Pancreas (tissue), 10 donors: ENCODE measurements at regions not wholly inside any gene's neighbourhood (a gene's known extent, or its start where the extent isn't known, plus 50 kb on each side); places are given as distances from the start of the nearest gene placed in this dataset.
A peak's percentile ranks its signal among the peaks of the same experiment; 100 is the strongest.

ENCODE experiments used
- ATAC-seq, 4 donors: fragments of 200-7000 bp; cut with Tn5 transposase; one replicate each; pipeline versions ENCODE4 v1.8.0 to v1.9.1; 2020; ENCODE audit warnings: mild to moderate bottlenecking in 4 of 4, moderate library complexity in 4 of 4
- DNase-seq, 6 donors: peaks; one replicate each; pipeline ENCODE4 v3.0.0-alpha.2; 2020
- FAIRE-seq: peaks from 2 replicates; lab custom pipeline; 2012; peaks lifted over from hg19 to GRCh38; lab: Jason Lieb, UNC
- H3K27ac ChIP-seq, 4 donors: fragments of 200-600 bp; sonication (generic); 1 replicate in 3 of 4; 2 replicates in 1 of 4; pipeline versions ENCODE4 v1.5.0 to v1.8.0; 2020
- H3K27me3 ChIP-seq, 4 donors: fragments of 200-600 bp; one replicate each; pipeline ENCODE4 v1.8.0; 2021
- H3K36me3 ChIP-seq, 3 donors: fragments of 200-600 bp; sonication (generic) in 1 of 3; one replicate each; pipeline versions ENCODE4 v1.5.0 to v1.8.0; 2020 to 2021
- H3K4me1 ChIP-seq, 3 donors: fragments of 200-600 bp; one replicate each; pipeline ENCODE4 v1.8.0; 2021
- H3K4me3 ChIP-seq, 4 donors: fragments of 200-600 bp; sonication (generic) in 2 of 4; one replicate each; pipeline versions ENCODE4 v1.5.0 to v1.8.0; 2020 to 2021
- H3K9me3 ChIP-seq, 4 donors: fragments of 200-600 bp; one replicate each; pipeline ENCODE4 v1.8.0; 2021
- WGBS, 2 donors: extraction: QIAGEN DNeasy Blood & Tissue Kit; methylation state at CpG; one replicate each; pipeline ENCODE4 v1.1.7; 2013; 5-methylcytosine and 5-hydroxymethylcytosine counted together
- intact Hi-C, 3 donors: fragments of 100-400 bp; cut with DNase I; formaldehyde crosslinking; loops; one replicate each; pipeline versions ENCODE4 v1.11.1 to v1.14.2; 2022
- TF ChIP-seq, protein P1 (sequence below), 4 donors: fragments of 200-600 bp; sonication (generic) in 3 of 4; IDR thresholded peaks; one replicate each; pipeline versions ENCODE4 v1.5.0 to v1.8.0; 2021; ENCODE audit warnings: antibody characterized with exemption in 4 of 4
- donor health status: healthy with polysubstance abuse.
- donor health status: DM: no; HTN: no; CAD: no; lungs with moderate emphysema.
- donor health status: DM: no; HTN: no; CAD: no.
- donor health status: control.
- donor health status: control.
- donor health status: Bipolar disorder and iron deficiency.
- donor health status: DM: yes; HTN: yes; CAD: no.
- donor health status: DM: no; HTN: no; CAD: no.
- donor health status: DM: no; HTN: no; CAD: no.
- donor health status: DM: yes; HTN: yes; CAD: no.

DNA sequence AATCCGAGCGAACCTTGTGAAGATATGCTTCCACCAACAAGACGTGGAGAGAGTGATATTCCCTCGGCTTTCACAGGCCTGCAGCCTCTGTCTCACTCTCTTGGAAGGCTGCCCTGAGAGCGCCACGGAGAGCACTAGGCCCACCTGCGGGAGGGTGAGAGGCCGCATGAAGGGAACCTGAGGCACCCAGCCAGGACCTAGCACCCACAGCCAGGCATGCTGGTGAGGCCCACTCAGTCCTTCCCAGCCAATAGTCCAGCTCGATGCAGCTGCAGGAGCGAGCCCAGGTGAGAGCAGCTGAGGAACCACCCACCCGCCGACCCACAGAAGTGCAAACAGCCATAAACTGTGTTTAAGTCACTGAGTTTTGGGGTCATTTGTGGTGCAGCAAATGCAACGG lies 227.2 kb downstream of the QKI start:
- TF ChIP-seq, protein P1, sequence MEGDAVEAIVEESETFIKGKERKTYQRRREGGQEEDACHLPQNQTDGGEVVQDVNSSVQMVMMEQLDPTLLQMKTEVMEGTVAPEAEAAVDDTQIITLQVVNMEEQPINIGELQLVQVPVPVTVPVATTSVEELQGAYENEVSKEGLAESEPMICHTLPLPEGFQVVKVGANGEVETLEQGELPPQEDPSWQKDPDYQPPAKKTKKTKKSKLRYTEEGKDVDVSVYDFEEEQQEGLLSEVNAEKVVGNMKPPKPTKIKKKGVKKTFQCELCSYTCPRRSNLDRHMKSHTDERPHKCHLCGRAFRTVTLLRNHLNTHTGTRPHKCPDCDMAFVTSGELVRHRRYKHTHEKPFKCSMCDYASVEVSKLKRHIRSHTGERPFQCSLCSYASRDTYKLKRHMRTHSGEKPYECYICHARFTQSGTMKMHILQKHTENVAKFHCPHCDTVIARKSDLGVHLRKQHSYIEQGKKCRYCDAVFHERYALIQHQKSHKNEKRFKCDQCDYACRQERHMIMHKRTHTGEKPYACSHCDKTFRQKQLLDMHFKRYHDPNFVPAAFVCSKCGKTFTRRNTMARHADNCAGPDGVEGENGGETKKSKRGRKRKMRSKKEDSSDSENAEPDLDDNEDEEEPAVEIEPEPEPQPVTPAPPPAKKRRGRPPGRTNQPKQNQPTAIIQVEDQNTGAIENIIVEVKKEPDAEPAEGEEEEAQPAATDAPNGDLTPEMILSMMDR (IDR thresholded peaks at IDR 0.05), result no peak
- H3K27me3 ChIP-seq, result no peaks in the 10 kb centered on the region
- no peaks in the 10 kb centered on the region for H3K36me3 ChIP-seq
- no peak overlapping the region for H3K4me3 ChIP-seq
- WGBS, 2 donors, result 86% methylated on average over 13 of the region's 13 CpGs
- no peak for ATAC-seq
- FAIRE-seq, result no peak
- H3K27ac ChIP-seq, result no peak overlapping the region
- H3K4me1 ChIP-seq, result no peaks in the 10 kb centered on the region
- H3K9me3 ChIP-seq, result no peaks in the 10 kb centered on the region
- DNase-seq, result no peak
- intact Hi-C loops, result no loop called here

DNA sequence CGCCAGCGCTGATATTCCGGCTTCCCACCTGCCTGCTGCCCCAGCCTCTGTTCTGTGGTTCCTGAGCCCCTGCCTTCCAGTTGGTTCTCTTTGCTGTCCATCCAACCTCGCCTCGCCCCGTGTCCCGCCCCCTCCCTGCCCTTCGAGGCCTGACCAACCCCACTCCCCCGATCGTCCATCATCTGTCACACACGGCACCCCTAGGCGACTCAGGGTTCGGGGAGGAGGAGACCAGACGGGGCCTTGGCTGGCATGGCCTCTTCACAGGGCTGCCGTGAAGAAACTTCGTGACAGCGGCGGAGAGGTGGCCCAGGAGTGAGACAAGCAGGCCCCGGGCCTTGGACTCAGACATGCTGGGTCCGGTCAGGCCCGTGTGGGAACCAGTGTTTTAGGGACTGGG lies 226.1 kb downstream of the QKI start:
- no peak for FAIRE-seq
- TF ChIP-seq, protein P1 (IDR thresholded peaks at IDR 0.05), result no peak
- H3K4me1 ChIP-seq, result no peaks in the 10 kb centered on the region
- no peaks in the 10 kb centered on the region for H3K36me3 ChIP-seq
- peak in 1 of 6 donors; percentile 65 for DNase-seq
- 88 to 92% methylated on average over 21 of the region's 21 CpGs for WGBS, 2 donors
- no peaks in the 10 kb centered on the region for H3K9me3 ChIP-seq
- no peak overlapping the region for H3K27ac ChIP-seq
- no peaks in the 10 kb centered on the region for H3K27me3 ChIP-seq
- no peak overlapping the region for H3K4me3 ChIP-seq
- ATAC-seq, result no peak
- intact Hi-C loops, result no loop called here

DNA sequence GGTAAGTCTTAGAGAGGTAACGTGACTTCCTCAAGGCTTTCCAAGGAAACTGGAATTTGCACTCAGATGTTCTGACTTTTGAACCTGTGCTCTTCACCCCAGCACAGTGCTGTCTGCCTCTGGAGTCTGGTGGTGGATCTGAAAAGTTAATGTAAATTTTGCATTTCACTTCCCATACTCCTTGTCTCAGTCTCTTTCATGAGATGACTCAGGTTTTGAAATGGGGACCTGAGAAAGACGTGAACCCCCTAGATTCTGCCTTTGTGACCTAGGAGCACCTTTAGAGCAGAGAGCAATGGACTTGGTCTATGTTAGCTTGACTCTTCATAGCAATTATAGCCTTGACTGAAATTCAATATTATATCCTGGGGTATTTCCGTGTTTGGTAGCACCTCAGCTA lies 223.0 kb downstream of the QKI start:
- WGBS, 2 donors, result 47 to 67% methylated on average over 3 of the region's 3 CpGs
- DNase-seq, result no peak
- H3K4me3 ChIP-seq, result no peak overlapping the region
- FAIRE-seq, result no peak
- H3K9me3 ChIP-seq, result no peaks in the 10 kb centered on the region
- no peak for ATAC-seq
- no peaks in the 10 kb centered on the region for H3K27me3 ChIP-seq
- no peaks in the 10 kb centered on the region for H3K36me3 ChIP-seq
- intact Hi-C loops, result no loop called here
- H3K27ac ChIP-seq, result no peak overlapping the region
- H3K4me1 ChIP-seq, result no peaks in the 10 kb centered on the region
- TF ChIP-seq, protein P1 (IDR thresholded peaks at IDR 0.05), result no peak

DNA sequence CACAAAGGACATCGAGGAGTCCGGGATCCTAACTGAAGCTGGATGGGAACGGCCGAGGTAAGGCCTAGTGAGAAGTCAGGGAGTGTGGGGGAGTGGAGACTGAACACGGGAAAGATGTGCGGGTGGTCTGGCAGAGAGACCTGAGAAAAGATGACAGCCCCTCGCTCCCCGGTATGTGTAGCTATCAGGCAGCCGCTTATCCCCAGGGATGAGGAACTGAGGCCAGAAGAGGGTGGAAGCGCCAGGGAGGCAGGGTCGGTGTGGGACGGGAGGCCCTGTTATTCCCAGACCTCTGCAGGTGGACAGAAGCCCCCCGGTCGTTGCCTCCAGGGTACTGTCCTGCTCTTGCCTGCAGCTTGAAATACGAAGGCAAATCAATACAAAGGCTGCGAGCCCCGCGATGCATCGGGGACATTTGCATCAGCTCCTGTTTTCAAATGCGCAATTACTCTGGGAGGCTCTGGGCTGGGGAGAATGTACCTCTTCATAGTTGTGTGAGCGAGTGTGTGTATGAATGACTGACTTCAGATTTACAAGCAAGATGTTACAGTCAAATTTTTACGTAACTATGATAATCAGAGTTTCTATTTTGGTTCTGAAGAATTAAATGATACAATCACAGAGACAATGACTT lies 221.3 kb downstream of the QKI start:
- ATAC-seq (no peak), FAIRE-seq (no peak), DNase-seq (no peak)
- H3K36me3 ChIP-seq, result no peaks in the 10 kb centered on the region
- 62 to 66% methylated on average over 22 of the region's 22 CpGs for WGBS, 2 donors
- no peaks in the 10 kb centered on the region for H3K4me1 ChIP-seq
- peaks cover 0 to 4% (median under 1%) of the 10 kb centered on the region in 4 donors for H3K27me3 ChIP-seq
- intact Hi-C loops, result no loop called here
- no peak overlapping the region for H3K27ac ChIP-seq
- H3K4me3 ChIP-seq, result no peak overlapping the region
- no peaks in the 10 kb centered on the region for H3K9me3 ChIP-seq
- TF ChIP-seq, protein P1 (IDR thresholded peaks at IDR 0.05), result no peak

DNA sequence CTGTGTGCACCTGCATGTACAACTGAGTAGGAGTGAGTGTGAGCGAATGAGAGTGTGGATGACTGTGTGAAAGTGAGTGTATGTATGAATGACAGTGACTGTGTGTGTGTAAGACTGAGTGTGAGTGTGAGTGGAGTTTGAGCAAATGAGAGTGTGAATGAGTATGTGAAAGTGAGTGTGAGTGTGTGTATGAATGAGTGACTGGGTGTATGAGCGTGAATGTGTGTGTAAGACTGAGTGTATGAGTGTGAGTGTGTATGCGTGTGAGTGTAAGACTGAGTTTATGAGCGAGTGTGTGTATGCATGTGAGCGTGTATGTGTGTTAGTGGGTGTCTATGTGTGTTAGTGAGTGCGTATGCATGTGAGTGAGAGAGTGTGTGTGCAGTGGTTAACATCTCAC lies 220.8 kb downstream of the QKI start:
- DNase-seq, result no peak
- Histone ChIP-seq H3K4me3 (no peak overlapping the region), H3K27ac (no peak overlapping the region), H3K36me3 (no peaks in the 10 kb centered on the region), H3K4me1 (no peaks in the 10 kb centered on the region), H3K9me3 (no peaks in the 10 kb centered on the region), H3K27me3 (peaks cover 0 to 8% (median 3%) of the 10 kb centered on the region in 4 donors)
- intact Hi-C loops, result no loop called here
- no peak for ATAC-seq
- WGBS, 2 donors, result 88 to 92% methylated on average over 6 of the region's 6 CpGs
- TF ChIP-seq, protein P1 (IDR thresholded peaks at IDR 0.05), result no peak
- no peak for FAIRE-seq
